Activated CD4-positive, alpha-beta T cell treated with anti-CD3 and anti-CD28 coated beads, Interleukin-10, Interleukin-2, amounts not matched to agents 100 ng/mL and 50 ng/mL, durations not matched to agents 16 hours and 8 hours (primary cell): ENCODE measurements at regions not wholly inside any gene's neighbourhood (a gene's known extent, or its start where the extent isn't known, plus 50 kb on each side); places are given as distances from the start of the nearest gene placed in this dataset.
"Not testable (repeated sequence)": the region's sequence is repeated elsewhere in the genome, so short reads cannot be mapped to it uniquely, and the experiment has no call there.

Source experiments
- DNase-seq: peaks from one replicate; pipeline ENCODE4 v3.0.0-alpha.2; 2020

DNA sequence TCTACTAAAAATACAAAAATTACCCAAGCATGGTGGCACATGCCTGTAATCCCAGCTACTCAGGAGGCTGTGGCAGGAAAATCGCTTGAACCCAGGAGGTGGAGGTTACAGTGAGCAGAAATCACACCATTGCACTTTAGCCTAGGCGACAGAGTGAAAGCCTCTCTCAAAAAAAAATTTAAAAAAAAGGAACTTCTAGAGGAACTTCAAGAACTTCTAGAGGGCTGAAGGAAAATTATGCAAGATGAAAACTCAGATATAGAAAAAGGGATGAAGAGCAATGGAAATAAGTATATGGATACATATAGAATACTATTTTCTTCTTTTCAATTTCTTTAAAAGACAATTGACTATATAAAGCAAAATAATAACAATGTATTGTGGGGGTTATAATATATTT, 51.2 kb upstream of the PRR5 start:
- DNase-seq, result no peak

DNA sequence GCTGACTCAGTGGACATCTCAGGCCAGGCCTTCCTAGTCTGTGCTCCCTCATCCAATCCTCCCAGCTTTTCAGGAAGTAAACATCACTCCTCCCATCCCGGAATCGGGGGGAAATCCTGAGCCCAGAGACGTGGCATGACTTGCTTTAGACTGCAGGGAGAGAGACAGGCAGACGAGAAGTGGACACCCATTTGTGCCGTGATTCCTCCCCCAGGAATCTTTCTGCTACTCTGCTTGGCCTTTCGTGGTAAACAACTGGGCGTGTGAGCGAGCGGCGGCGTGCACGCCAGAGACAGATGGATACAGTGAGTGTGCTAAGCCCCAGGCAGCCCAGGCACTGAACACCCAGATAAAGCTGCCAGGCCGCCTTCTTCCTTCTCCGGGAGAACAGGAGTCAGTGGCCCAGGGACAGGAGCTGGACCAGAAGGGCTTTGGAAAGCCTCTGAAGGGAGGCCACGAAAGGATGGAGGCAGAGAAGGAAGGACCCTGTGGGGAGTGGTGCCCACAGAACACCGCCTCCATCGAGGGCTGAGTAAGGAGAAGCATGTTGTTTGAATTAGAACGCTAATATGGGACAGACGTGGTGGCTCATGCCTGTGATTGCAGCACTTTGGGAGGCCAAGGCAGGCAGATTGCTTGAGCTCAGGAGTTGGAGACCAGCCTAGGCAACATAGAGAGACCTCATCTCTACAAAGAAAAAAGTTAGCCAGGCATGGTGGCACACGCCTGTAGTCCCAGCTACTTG, 53.0 kb upstream of the PRR5 start:
- no peak for DNase-seq

DNA sequence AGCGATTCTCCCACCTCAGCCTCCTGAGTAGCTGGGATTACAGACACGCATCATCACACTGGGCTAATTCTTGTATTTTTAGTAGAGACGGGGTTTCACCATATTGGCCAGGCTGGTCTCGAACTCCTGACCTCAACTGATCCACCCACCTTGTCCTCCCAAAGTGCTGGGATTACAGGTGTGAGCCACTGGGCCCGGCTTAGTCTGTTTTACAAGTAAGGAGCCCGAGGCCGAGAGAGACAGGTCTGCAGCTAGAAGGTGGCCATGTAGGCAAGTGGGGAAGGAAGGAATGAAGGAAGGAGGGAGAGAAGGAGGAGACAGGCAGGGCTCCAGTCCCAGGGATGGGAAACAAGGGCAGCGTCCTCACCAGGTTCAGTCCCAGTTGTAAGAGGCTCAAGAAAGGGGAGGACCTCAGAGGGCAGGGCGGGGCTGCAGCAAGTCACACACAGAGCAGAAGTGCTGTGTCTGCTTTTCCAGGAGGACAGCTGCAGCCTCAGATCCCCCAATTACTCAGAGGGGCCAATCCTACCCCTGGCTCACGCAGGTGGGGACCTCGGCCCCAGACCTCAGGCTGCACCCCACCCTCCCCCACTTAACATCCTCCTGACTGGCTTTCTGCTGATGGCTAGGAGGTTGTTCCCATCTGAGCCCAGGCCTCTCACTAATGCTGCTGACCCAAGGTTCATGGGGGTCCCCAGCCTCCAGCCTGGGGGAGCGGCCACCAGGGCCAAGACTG, 53.8 kb upstream of the PRR5 start:
- no peak for DNase-seq

DNA sequence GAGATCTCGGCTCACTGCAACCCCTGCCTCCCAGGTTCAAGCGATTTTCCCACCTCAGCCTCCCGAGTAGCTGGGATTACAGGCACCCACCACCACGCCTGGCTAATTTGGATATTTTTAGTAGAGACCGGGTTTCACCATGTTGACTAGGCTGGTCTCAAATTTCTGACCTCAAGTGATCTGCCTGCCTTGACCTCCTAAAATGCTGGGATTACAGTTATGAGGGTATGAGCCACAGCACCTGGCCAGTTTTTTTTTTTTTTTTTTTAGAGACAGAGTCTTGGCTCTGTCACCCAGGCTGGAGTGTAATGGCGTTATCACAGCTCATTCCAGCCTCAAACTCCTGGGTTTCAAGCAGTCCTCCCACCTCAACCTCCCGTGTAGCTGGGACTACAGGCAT, 54.9 kb upstream of the PRR5 start:
- no peak for DNase-seq

DNA sequence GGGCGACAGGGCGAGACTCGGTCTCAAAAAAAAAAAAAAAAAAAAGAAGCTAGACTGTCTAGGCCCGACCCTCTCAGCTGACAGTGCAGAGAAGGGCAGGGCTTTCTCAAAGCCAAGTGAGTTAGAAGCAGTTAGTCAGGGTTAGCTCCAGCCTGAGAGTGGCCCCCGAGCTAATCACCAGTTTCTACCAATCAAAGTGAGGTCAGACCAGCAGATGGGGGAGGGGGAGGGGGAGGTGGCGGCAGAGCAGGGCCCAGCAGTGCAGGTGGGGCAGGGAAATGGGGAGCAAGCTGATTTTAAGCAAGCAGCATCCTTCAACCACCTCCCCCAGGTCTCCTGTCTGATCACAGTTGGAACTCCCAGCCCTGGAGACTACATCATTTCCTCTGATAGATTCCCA, 55.3 kb upstream of the PRR5 start:
- DNase-seq, result no peak

DNA sequence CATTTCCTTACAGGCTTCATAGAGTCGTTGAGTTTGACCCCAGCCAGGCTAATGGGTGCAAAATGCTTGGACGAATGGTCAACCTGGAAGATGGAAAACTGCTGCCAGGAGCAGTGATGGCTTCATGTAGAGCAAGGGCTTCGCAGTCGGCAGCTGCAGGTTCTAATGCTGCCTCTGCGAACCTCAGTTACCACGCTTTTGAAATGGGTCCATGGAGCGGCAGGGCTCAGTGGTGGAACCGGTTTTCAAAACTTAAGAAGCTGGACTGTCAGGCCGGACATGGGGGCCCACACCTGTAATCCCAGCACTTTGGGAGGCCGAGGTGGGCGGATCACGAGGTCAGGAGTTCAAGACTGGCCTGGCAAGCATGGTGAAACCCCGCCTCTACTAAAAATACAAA, 55.9 kb upstream of the PRR5 start:
- no peak for DNase-seq

DNA sequence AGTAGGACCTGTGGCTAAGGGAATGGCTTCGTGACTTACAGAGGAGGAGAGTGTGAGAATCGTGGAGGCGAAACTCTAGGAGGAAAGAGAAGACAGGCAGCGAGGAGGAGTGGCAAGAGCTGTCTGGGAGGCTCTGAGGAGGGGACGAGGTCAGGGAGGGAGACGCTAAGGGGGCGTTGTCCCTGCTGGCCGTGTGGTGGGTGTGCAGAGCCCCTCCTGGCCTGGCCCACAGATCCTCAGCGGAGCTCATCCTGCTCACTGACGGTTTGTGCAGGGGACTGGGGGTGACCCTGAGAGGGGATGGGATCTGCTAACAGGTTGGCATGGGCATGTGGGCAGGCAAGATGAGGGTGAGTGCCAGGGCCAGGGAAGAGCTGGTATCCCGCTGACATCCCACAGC, 56.5 kb upstream of the PRR5 start:
- no peak for DNase-seq

DNA sequence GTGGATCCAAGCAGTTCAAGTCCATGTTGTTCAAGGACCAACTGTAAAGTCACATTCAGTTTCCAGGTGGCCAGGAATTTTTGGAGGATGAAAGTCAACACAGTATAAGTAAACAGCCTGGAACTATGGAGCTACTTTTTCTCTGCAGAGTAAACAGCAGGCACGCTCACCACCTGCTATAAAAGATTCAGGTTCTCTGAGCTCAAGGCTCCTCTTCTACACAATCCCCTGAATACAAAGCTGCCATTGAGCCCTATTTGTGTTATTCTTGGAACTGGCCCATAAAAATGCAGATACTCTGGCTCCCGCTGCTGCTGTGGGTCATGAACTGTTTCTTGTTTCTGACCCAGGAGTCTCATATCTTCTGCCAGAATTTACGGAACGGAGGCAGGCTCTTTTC, 56.9 kb upstream of the PRR5 start:
- no peak for DNase-seq

DNA sequence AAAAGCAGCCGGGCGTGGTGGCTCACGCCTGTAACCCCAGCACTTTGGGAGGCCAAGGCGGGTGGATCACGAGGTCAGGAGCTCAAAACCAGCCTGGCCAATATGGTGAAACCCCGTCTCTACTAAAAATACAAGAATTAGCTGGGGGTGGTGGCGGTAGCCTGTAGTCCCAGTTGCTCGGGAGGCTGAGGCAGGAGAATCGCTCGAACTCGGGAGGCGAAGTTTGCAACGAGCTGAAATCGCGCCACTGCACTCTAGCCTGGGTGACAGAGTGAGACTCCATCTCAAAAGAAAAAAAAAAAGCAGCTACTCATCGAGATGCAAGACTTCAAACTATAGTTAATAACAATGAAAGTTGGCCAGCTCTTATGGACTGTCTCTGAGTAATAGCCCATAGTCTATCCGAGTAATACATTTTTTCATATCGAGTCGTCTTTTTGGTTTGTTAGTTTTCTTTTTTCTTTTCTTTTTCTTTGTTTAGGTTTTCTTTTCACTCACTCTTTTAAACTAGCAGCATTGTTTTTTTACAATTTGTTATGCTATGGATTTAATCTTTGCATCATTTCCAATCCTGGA, 58.4 kb upstream of the PRR5 start:
- DNase-seq, result not testable (repeated sequence)

DNA sequence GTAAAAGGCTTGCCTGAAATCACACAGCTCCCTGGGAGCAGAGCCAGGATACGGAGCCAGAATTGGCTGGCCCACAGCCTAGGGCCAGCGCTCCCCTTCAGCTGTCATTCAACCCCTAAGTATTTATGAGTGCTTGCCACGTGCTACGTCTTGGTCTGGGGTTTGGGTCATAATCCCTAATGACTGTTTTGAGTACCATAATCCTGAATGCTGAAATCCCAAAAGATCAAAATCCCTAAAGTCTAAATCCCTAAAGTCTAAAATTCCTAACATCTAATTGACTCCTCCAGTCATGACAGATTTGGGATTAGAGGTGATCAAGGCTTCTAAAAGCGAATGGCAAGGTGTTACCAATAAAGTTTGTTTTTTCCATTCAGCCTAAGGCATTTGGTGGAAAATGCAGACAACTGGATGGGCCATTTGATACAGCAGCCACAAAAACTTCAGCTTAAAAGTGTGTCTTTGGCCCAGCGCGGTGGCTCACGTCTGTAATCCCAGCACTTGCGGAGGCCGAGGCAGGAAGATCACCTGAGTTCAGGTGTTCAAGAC, 59.8 kb upstream of the PRR5 start:
- DNase-seq, result no peak

DNA sequence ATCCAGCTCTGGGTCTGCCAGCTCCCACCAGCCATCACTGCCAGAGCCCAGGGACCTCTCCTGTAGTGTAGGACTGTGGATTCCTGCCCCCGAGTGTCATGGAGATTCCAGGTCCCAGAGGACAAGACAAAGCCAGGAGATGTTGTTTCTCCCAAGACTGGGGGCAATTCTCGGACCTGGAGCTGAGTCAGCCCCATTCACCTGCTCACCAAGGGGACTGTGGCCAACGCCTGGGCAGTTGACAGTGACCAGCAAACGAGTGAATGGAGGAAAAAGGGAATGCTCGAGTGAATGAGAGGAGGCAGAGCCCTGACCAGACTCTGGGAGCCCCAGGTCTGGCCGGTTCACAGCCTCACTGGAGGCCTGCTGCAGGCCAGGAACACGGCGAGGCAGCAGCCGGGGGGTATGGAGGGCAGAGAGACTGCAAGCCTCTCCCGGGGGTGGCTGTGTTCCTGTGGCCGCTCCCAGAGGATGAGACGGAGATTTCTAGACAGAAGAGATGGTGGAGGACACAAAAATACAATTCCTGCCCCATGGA, 61.3 kb upstream of the PRR5 start:
- no peak for DNase-seq

DNA sequence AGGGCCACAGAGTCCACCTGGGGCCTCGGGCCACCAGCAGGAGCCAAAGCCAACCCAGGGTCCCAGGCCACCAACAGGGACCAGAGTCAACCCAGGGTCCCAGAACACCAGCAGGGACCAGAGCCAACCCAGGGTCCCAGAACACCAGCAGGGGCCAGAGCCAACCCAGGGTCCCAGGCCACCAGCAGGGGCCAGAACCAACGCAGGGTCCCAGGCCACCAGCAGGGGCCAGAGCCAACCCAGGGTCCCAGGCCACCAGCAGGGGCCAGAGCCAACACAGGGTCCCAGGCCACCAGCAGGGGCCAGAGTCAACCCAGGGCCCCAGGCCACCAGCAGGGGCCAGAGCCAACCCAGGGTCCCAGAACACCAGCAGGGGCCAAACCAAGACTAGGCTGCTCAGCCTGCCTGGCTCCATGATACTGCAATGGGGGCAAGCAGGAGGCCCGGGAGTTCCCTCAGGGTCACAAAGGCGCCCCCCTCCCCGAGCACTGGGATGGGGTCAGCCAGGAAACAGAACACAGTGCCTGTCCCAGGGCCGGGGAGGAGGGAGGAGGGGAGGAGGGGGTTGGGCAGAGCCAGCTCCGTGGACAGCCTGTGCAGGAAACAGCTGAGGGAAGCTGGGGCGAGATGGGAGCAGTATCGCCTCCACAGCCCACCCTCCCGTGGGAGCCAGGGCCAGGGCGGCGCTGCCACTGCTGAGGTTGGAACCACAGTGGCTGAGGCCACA, 62.0 kb upstream of the PRR5 start:
- DNase-seq, result no peak

DNA sequence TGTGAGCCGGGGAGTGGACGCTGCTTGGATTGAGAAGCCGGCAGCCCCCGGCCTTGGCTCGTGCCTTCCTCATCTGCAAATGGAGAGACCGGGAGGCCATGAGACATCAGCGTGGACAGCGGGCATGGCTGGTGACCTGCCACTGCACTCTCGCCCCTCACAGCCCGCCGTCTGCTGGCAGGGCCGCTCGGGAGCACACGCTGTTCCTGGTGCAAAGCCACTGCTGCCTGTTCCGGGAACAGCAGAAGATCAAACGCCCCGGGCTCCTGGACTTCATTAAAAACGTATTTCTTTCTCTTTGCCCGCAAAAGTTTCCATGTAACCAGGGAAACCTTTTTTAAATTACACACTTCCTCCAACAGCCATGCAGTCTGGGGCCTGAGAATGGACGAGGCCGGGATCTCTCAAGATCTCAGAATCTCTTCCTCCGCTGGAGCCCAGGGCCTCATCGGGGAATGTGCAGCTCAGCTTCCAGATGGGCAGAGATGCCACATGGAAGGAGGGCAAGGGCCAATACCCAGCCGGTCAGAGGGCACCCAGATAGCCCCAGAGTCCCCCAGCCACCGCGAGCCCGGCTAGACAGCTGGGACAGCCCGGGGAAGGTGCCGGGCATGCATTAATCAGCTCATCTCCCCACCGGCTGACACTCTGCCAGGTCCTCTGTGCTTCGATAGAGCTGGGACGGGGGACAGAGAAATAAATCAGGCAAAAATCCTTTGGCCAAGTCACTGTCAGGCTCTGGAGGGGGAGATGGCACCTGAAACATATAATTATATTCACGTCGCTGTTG, 62.8 kb upstream of the PRR5 start:
- no peak for DNase-seq

DNA sequence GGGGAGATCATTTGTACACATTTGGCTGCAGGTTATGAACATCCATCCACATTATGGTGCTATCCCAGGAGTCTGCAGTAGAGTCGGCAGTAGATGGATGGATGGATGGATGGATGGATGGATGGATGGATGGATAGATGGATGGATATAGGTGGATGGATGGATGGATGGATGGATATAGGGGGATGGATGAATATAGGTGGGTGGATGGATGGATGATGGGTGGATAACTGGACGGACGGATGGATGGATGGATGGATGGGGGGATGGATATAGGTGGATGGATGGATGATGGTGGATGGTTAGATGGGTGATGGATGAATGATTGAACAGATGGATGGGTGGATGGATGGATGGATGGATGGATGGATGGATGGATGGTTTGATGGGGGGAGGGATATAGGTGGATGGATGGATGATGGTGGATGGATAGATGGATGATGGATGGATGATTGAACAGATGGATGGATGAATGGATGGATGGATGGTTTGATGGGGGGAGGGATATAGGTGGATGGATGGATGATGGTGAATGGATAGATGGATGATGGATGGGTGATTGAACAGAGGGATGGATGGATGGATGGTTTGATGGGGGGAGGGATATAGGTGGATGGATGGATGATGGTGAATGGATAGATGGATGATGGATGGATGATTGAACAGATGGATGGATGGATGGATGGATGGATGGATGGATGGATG, 65.3 kb upstream of the PRR5 start:
- not testable (repeated sequence) for DNase-seq

DNA sequence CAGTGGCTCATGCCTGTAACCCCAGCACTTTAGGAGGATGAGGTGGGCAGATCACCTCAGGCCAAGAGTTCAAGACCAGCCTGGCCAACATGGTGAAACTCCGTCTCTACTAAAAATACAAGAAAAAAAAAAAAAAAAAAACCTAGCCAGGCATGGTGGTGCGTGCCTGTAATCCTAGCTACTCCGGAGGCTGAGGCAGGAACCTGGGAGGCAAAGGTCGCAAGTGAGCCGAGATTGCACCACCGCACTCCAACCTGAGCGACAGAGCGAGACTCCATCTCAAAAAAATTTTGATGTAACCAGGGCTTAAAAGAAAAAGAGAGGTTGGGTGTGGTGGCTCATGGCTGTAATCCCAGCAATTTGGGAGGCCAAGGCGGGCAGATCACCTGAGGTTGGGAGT, 66.4 kb upstream of the PRR5 start:
- DNase-seq, result not testable (repeated sequence)

DNA sequence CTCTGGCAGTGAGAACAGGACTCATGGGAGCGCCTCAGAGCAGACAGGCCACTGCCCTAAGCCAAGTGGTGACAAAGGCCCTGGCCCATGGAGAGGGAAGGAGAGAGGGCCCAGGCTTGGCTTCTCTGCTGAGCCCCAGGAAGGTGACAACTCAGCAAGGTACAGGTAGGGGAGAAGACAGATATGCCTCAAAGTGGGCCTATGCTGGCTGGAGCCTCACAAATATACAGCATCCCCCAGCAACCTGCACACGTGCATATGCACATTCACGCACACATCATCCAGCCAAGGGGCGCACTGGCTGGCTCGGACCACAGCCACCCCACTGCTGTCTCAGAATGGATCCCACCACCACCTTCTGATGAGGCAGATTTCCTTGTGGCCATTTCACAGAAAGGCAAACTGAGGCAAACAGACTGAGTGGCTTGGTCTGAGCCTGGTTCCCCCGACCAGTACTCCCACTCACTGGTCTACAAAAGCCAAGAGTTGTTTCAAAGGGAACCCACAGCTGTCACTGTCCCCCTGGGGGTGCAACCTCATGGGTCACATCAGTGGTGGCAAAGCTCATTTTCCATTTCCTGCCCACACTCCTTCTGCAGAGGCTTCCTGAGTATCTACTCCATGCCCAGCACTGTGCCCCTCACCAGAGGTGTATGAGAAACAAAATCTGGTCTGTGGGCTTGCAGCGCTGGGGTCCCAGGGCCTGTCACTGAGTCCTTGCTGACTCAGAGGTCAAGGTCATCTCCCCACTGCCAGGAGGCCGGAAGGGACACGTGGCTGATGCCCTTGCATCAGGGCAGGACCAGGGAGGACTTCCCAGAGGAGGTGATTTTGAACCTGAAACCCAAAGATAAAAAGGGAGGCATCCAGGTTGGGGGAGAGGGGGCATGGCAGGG, 67.3 kb upstream of the PRR5 start:
- no peak for DNase-seq

DNA sequence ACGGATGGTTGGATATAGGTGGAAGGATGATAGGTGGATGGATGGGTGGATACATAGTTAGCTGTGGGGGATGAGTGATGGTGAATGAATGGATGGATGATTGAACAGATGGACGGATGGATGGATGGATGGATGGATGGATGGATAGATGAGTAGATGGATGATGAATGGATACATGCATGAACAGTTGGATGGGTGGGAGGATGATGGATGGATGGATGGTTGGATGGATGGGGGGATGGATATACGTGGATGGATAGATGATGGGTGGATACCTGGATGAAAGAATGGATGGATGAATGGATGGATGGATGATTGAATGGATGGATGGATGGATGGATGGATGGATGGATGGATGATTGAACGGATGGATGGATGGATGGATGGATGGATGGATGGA, 68.4 kb upstream of the PRR5 start:
- DNase-seq, result no peak

DNA sequence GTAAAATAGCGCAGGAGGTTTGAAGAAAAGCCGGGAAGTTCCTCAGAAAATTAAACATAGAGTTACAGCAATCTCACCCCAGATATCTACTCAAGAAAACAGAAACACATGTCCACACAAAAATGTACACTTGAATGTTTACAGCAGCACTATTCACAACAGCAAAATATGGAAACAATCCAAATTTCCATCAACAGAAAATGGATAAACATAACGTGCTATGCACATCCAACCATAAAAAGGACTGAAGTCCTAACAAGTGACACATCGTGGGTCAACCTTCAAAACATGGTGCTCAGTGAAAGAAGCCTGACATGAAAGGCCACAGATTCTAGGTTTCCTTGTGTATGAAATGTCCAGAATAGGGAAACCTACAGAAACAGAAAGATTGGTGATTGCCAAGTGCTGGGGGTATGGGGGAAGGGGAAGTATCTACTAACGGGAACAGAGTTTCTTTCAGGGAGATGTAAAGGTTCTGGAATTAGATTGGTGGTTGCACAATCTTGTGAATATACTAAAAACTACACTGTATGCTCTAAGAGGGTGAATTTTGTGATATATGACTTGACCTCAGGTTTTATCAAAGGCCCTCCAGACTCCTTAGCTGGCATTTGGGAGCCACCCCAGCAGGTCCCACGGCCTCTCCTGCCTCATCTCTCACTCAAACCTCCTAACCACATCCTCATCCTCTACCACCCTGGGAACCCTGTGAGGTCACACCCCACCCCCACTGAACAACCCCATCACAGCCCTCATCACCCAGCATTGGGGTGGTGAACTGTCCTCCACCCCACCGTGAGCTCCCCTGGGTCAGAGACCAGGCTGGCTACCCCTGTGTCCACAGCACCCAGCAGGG, 69.2 kb upstream of the PRR5 start:
- no peak for DNase-seq

DNA sequence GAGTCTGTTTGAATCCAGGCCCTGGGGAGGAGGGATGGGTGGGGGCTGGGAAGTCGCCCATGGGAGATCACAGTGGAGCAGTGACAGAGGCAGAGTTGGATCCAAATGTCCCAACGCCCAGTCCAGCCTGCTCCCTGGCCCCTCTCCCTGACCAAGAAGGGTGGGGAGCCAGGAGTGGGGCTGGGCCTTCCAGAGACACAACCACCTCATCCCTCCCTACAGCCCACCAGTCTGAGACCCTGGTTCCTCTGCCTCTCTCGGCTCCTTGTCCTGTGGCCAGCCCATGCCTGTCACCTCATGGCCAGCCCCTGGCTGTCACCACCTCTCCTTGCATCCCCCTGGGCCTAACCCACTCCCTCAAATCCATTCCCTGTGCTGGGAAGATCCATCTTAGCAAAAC, 71.2 kb upstream of the PRR5 start:
- no peak for DNase-seq

DNA sequence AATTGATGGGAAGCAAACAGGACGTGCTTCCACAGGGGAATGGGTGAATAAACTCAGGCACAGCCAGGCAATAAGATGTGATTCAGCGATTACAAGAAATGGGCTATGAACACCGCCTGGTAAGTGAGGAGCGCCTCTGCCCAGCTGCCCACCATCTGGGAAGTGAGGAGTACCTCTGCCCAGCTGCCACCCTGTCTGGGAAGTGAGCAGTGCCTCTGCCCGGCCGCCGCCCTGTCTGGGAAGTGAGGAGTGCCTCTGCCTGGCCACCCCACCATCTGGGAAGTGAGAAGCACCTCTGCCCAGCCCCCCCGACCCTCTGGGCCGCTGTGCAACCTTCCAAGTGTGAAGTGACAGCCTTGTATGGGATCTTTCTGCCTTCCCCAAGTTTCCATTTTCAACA, 73.2 kb upstream of the PRR5 start:
- no peak for DNase-seq
